ENCODE measurements at regions not wholly inside any gene's neighbourhood (a gene's known extent, or its start where the extent isn't known, plus 50 kb on each side); places are given as distances from the start of the nearest gene placed in this dataset.
A peak's percentile ranks its signal among the peaks of the same experiment; 100 is the strongest.

DNA sequence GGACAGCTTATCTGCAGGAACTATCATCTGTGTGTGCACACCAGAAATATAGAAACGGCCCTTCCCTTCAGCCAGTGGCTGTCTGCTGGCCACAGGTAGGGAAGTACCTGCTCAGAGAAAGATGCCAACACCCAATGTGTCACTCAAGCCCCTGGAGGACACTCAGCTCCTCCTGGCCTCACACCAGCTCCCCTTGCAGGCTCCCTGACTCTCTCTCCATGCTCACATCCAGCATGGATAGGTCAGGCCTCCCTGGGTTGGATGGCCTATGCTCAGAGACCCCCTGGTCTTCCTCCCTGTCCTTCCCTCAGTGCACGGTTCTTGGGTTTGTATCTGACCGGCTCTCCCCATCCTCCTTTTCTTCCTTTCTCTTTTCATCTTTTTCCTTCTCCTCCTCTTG is 202.1 kb downstream of the BCL11B start:
- DNase-seq: no peak

DNA sequence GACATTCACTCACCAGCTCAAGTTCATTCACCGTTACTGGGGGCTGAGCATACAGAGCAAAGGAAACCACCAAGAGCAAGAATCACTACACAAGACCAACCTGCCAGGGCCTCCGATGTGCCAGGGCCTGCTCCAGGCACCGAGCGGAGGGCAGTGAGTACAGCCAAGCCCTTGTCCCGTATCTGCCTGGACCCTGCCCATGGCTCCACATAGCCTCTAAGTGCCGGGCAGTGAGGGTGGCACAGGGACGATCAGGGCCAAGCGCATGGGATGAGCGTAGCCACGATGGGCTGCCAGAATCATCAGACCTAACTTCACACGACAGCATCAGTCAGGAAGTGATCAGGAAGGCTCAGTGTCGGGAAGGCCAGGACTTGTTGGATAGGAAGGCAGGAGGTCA is 199.6 kb downstream of the BCL11B start:
- no peak for DNase-seq

DNA sequence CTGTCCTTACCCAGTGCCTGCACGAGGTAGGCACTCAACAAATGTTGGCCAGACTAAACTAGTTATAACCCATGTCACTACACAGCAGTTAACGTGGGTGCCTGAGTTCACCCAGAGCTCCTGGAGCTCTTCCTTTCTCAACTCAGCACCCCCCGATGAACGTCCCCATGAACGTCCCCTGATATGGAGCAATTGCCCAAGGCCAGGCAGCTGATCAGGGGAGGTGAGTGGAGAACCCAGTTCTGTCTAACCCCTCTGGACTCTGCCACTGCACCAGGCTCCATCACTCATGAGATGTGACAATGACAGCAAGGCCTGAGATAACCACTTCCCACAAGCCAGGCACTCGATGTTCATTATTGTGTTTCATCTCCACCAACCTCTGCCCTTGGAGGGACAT is 199.0 kb downstream of the BCL11B start:
- DNase-seq: no peak

DNA sequence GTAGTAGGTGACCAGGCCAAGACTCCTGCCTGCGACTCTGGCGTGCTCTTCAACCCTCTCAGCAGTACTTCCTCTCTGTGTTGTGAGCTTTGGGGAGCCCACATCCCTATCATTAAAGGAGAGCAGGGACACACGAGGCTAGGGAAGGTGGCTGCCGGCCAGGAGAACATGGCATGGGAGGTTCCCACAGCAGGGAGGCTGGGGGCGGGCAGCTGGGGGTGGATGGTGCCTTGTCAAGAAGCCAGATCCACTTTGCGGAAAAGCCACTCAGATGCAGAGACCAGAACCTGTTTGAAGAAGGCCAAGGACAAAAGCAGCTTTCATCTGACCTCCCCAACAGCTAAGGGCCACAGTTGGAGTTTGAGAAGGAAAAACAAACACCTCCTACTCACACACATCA is 198.6 kb downstream of the BCL11B start:
- no peak for DNase-seq

DNA sequence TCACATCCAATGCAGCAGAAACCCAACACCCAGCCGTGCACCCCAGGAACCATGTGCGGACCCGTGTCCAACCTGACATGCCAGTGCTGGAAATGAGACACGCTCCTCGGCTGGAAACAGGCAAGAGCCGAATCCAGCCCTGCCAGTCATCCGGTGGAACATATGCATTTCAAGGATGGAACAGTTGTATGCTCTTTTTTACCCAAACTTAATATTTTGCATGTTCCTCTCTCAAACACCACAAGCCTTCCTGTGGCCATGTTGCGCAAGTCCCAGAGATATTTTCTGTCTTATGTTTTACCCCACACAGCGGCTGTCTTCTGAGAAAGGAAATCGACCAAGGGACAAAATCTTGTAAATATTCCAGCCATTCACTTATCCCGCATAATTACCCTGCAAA is 196.9 kb downstream of the BCL11B start:
- peak; percentile 64 for DNase-seq

DNA sequence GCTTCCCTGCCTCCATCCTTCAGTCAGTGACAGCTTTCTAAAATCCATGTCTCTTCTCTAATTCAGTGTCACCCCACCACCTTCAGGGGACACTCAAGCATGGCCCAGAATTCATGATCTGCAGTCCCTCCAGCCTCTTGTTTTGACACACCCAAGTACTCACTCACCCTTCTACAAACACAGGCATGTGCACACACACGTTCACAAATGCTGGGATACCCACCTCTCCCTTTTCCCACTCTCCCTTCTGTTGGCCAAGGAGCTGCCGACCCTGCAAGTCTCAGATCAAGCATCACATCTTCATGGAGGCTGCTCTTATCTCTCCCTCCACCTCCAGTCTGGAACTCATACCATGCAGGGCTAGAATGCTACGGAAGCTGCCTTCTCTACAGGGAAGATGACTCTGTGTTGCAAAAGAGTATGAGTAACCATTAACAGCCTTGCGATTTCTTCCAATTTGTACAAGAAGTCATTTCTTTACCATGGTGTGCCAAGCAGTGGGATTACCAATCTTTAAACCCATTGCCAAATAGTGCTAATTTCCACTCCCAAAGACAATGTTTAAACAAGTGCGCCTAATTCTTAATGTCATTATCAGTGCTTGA is 196.1 kb downstream of the BCL11B start:
- DNase-seq: no peak

DNA sequence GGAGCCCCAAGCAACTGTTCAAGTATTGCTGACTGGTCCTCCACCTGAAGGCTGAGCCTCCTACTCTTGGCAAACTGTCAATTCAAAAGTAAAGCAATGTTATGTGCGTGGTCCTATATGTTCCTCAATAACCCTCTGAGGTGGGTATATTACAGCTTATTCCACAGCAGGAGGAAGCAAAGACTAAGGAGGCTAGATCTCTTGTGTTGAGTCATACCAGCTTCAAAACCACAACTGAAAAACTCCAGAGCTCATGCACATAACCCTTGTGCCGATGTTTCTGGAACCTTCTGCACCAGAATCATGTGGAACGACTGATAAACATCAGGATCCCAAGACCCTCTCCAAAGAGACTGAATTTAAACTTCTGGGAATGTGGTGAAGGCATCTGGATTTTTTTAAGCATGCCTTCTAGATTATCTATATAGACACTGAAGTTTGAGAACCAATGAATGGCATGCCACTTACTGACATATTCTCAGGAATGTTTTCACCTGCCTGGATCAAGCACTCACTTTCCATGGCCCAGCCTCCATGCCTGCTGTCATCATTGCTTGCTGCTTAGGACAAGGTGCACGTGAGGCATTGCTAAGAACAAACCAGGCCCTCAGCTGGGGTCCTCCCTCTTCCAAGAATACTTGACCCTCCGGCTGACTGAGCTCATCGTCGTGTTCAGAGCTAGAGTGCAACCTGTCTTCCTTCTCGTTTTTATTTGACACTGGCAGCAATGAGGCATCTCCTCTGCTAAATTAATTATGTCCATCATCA is 194.7 kb downstream of the BCL11B start:
- peak; percentile 43 for DNase-seq

DNA sequence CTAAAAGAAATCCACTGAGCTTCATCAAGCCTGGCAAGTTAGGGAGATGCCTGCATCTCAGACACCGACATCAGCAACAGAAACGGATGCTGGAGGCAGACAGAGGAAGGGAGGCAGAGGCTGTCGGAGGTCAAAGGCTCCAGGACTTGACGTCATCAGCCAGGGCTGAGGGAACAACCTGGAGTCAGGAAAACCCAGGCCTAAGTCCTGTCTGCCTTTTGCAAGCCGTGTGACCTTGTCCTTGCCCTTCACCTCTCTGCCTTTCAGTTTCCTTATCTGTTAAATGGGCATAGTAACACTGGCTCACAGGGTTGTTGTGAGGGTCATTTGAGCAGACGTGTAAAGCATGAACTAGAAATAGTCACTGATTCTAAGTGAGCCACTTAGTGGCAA is 194.2 kb downstream of the BCL11B start:
- DNase-seq: no peak

DNA sequence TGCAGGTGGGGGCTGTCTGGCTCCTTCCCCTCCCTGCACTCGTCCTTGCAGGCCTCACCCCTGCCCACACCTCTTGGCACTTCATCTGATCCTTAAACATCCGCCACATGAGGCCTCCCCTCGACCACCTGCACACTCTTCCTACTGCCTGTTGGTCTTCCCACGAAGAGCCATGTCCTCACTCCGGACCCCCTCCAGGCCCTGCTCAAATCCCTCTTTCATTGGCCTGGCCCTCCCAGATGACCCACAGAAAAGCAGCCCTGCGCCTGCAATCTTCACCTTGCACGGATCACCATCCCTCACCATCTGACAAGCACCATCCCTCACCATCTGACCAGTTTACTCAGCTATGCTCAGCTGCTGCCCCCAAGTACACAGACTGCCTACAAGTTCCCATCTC is 193.6 kb downstream of the BCL11B start:
- DNase-seq: no peak

DNA sequence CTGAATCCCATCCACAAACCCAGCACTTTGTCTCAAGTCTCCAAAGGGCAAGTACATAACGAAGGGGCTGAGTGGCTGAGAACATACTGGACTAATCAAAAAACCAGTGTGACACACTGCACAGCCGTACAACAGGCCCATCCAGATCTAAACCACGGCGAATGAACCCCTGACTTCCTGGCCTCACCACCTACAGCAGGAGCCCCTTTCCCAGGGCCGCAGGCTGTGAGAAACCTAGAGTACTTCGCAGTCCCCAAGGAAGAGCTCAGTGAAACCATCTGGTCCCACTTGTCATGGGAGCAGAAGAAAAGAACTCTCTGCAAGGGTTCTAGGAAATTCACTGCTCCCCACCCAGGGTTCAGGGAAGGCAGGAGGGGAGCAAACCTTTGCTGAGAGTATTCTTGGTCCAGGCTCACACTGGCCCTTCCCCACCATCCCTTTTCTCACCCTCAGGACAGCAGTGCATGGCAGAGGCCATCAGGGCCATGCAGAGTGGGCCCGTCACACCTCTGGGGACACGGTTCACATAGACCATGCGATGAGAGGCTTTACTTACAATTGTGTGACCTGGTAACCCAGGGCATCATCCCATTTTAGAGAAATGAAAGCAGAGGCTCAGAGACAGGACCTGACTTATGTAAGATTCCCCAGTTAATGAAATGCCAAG is 192.8 kb downstream of the BCL11B start:
- DNase-seq: no peak

DNA sequence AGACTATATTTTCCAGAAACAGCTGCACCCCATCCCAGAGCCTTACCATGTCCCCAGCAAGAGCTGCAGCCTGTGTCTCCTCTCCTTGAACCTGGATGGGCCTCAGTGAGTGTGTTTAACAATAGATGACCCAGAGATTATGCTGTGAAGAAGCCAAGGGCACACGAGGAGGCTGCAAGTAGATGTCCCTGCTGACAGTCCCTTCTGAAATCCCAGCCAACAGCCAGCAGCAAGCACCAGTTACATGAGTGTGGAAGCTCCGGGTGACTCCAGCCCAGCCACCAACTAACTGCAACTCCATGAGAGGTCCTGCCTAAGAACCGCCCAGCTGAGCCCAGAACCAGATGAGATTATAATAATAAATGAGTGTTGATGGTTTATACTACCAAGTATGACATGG is 191.7 kb downstream of the BCL11B start:
- DNase-seq: no peak

DNA sequence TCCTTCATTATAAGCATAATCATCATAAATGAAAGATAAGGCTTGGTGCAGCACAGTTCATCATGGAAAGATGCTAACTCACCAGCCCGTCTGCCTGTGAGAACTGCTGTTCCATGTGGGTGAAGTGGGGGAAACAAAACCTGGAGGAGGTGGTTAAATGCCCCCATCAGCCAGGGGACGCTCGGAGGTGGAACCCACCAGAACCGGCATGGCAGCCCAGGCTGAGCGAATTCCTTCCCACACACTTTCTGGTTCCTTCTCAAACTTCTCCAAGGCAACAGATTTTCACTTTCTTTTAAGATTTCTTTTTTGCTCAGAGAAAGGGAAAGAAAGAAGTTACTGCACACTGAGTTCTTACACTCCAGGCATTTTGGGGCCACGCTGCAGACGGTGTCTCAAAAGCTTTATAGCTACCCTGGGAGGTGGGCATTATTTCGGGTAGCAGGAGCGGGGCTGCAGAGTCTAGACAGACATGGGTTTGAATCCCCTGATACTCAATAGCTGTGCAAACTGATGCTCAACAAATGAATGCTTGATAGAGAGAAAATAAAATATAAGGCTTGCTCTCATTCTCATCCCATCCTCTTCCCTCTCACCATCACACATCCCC is 190.7 kb downstream of the BCL11B start:
- no peak for DNase-seq

DNA sequence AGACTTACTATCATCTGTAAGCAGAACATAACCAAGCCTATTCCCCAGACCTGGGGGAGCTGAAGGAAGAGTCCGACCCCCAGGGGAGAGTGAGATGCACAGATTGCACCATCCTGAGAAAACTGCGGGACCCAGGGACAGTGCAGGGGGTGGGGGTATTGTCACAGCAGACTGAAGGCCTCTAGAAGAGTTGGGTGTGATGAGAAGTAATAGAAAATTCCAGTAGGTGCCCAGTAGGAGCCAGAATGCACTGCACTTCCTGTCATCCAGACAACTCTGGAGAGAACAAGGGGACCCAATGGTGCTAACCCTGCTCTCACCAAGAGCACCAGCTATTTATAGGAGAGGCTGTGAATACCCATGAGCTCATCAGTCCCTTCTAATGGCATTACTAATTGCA is 190.1 kb downstream of the BCL11B start:
- no peak for DNase-seq

DNA sequence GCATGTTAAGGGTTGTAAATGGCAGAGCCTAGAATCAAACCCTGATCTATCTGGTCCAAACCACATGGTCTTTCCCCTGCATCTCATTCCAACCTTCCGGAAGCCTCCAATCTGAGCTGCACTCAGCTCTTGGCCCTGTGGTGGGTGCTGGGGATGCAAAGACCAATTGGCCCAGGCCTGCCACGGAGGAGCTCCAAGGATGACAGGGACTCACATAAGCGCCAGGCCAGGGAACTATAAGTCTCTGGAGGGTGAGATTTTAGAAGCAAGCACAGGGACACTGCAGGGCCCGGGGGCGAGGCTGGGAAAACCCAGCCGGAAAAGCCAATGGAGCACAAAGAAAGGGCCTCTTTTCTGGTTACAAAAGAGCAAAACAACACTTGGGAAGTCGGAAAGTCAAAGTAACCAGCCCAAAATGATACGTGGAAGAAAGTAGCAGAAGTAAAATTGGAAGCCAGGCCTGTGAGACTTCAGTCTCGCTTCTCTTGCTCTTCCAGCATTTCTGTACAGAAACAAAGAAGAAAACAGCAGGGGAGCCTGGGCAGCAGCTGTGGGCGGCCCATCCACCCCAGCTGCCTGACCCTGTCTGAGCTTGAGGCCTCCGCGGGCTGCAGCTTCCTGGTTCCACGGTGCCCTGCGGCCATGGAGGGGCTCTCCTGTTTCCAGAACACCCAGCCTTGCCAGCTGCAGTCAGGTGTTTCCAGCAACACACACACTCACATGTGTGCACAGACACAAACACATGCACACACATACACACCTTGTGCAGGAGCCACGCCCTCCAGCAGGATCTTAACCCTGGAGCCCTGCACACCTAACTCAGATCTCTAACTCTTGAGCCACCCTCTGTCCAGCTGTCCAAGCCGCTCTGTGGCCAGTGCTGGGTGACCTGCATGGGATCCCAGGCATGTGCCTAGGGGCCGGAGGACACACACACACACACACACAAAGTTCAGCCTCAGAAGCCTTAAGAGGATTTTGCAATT is 178.2 kb downstream of the BCL11B start:
- no peak for DNase-seq

DNA sequence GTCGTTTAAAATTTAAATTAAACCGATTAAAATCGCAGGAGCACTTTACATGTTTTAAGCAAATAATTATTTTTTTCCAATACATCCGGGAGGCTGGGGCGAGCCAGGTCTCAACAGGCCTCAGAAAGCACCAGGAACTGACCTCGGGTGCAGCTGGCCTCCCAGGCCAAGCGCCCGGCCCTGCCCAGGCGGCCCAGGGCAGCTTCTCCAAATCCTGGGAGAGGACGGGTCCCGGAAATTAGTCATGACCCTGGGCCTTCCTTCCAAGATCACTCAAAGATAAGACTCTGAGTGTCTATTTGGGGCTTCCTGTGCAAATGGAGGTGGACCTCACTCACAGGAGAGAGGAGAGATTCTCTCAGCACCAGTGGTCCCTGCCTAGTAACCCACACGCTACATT is 177.1 kb downstream of the BCL11B start:
- DNase-seq: no peak

DNA sequence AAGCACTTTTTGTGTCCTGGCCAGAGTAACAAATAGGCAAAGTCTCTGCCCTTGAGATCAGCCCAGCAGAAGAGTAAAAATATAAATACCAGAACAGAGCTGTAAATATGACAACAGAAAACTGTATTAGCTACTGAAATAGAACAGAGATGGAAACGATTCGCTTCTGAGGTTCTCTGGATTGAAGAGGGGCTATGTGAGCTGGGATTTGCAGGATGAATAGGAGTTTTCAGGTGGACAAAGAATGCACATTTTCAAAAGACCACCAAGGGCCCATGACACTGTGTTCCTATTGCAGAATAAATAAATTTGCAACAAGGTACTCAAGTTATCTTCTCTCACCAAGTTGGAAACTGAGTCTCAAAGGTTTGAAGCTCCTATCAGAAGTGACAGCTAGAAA is 176.6 kb downstream of the BCL11B start:
- DNase-seq: no peak

DNA sequence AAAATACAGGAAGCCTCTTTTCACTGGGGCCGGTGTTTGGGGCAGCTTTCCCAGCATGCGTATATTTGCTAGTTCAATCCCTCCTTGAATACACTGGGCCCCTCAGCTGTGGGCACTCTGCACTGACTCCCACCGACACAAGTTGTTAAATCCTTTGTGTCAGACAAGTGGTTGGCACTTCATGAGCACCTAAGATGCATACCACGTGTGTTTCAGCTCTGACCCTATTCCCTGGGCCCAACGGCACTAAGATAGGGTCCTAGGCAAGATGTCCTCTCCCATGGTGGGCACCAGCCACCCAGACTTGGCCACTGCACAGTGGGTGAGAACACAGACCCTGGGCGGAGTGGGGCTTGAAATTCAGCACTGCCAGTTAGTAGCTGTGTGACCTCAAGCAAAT is 173.8 kb downstream of the BCL11B start:
- DNase-seq: no peak

DNA sequence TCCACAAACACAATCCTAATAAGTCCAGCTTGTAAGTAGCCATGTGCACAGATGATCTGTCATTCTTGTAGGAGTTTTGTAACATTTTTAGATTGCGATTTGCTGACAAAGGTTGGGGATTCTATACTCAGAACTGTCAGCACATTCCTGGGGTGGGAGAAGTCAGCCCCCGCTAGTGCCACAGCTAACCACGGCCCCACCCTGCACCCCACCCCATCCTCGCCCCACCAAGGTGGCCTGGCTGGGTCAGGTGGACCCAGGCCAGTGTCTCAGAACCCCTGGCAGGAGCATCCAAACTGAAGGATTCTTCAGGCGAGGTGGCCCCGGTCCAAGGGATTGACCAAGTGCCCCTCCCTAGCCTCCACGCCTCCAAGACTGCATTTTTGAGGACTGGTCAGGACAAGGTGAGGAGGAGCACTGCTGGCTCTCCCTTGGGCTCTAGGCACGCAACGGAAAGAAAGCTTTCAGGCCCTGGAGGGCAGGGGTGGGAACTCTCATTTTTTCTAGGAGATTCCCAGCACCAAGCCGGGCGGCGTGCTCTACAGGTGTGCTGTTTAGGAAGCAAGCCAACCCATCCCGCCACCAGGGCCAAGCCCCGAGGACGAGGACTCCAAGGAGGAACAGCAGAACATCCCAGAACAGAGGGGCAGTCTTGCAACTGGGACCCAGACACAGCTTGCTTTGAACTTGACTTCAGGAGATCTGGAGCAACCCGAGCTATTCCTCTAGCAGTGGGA is 172.8 kb downstream of the BCL11B start:
- DNase-seq: no peak

DNA sequence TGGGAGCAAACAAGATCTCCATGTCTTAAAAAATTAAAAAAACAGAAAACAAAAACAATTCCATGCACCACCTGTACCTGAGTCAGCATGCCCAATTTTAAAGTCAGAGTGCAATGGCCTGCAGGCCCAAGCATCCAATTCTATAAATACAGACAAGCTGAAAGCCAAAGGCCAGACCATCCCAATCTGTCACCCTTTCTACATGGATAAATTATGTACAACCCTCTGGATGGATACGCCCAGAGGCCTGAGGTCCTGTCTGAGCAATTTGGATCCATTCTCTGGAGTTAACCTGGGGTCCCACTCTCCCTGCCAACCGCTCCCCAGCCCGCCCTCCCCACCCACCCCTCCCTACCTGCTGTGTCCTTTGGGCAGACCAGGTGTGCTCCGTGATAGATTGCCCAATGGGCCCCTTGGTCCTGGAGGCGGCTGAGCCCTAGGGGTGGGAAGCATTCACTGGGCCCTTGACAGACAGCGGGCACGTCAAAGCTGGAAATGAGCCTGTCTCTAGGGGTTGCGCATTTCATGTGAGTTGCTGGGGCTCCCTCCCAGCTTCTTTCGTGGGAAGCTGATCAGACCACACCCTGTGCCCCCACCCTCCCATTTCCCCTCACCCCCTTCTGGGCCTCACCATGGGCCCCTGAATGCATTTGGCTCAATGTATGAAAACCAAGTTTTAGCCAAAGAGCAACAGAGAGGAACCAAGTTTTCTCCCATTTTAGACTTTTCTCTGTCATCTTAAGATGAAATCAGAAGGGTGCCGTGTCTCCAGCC is 171.3 kb downstream of the BCL11B start:
- DNase-seq: no peak

DNA sequence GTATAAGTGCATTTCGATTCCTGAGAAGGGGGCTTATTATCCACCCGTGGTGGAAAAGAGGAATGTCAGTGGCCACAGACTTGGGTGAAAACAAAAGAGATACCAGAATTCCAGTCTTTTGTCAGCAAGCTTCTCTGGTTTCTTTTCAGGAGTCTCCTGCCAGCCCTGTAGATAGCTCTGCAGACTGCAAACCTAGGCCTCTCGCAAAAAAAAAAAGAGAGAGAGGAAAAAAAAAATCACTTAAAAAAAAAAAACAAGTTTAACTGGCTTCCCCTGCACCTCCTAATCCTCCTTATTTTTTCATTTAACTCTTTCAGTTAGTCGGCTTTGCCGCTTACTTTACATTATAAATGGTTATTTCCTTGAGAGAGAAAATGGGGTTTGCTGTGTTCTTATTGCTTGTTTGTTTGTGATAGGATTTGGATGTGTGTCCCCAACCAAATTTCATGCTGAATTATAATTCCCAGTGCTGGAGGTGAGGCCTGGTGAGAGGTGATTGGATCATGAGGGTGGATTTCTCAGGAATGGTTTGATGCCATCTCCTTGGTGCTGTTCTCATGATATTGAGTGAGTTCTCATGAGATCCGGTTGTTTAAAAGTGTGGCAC is 170.0 kb downstream of the BCL11B start:
- DNase-seq: no peak
